ENCODE measurements at regions not wholly inside any gene's neighbourhood (a gene's known extent, or its start where the extent isn't known, plus 50 kb on each side); places are given as distances from the start of the nearest gene placed in this dataset.

GRCh38 chr6:12622566-12622965 is 94.0 kb upstream of the PHACTR1 start:
- no peak for TF ChIP-seq POLR2A (IDR thresholded peaks at IDR 0.05; ENCODE audit: low read length)
- no peak for TF ChIP-seq GATA1 (IDR thresholded peaks at IDR 0.05; ENCODE audit: low read depth, low read length)
